NCI-H226 (cell line): ENCODE measurements at regions not wholly inside any gene's neighbourhood (a gene's known extent, or its start where the extent isn't known, plus 50 kb on each side); places are given as distances from the start of the nearest gene placed in this dataset.

Source experiments
- DNase-seq: peaks from one replicate; pipeline ENCODE4 v3.0.0-alpha.2; 2015

GRCh38 chr12:126667339-126667738 lies 1599.6 kb upstream of the TMEM132C start:
- no peak for DNase-seq

GRCh38 chr12:126668538-126668937 lies 1598.4 kb upstream of the TMEM132C start:
- DNase-seq, result no peak

- no peak for DNase-seq
Observed at GRCh38 chr12:126668961-126669360, 1598.0 kb upstream of the TMEM132C start.

GRCh38 chr12:126676434-126676833 lies 1590.5 kb upstream of the TMEM132C start:
- DNase-seq, result no peak

DNA sequence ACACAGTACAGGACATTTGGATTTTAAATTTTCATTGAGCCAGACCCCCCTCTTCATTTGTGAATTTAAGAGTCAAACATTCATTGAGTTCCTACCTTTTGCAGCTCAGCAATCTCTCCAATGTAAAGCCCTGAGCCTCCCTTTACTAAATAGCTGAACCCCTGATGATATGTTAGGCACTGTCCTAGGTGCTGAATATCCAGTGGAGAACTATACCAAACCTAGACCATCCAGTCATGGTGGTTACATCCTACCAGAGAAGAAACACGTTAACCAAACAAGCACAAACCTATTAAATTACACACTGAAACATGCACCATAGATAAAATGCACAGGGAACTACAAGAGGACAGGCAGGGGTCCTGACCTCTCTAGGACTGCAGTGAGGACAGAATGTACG lies 1585.3 kb upstream of the TMEM132C start:
- DNase-seq, result no peak

GRCh38 chr12:126684703-126685102 lies 1582.3 kb upstream of the TMEM132C start:
- DNase-seq, result no peak

- DNase-seq, result no peak
Observed at GRCh38 chr12:126685636-126686035, 1581.3 kb upstream of the TMEM132C start.

GRCh38 chr12:126688556-126688955 lies 1578.4 kb upstream of the TMEM132C start:
- DNase-seq, result no peak

GRCh38 chr12:126700096-126700495 lies 1566.9 kb upstream of the TMEM132C start:
- DNase-seq, result no peak

- no peak for DNase-seq
Observed at GRCh38 chr12:126704609-126705008, 1562.4 kb upstream of the TMEM132C start.

GRCh38 chr12:126706300-126706699 lies 1560.7 kb upstream of the TMEM132C start:
- no peak for DNase-seq

DNA sequence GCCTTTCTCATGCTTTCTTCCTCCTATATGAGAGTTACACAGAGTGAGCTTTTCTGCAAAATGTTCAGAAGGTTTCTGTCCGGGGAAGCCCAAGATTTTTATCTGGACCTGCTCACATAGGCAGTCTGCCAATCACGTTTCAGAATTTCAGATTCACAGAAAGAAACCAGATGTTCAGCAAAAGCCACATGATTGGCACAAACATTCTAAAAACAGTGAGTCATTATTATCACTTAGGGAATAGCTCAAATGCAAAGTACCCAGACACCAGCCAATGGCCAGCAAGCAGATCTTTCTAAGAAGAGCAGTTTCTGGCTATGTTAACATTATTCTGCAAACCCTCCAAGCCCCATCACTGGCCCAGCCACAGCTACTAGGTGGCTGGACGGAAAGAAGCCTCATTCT lies 1558.5 kb upstream of the TMEM132C start:
- no peak for DNase-seq

DNA sequence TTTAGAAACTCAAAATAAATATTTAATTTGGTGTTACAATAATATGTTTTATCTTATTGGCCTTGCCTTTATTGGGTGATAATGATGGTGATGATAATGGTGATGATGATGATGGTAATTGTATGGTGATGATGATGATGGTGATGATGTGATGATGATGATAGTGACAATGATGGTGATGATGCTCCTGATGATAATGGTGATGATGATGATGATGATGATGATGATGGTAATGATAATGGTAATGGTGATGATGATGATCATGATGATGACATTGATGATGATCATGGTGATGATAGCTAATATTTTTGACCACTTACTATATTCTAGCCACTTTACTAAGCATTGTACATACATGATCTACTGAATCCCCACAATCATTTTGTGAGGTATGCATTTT lies 1548.6 kb upstream of the TMEM132C start:
- DNase-seq, result no peak

- no peak for DNase-seq
Observed at GRCh38 chr12:126719912-126720705, 1546.9 kb upstream of the TMEM132C start.

DNA sequence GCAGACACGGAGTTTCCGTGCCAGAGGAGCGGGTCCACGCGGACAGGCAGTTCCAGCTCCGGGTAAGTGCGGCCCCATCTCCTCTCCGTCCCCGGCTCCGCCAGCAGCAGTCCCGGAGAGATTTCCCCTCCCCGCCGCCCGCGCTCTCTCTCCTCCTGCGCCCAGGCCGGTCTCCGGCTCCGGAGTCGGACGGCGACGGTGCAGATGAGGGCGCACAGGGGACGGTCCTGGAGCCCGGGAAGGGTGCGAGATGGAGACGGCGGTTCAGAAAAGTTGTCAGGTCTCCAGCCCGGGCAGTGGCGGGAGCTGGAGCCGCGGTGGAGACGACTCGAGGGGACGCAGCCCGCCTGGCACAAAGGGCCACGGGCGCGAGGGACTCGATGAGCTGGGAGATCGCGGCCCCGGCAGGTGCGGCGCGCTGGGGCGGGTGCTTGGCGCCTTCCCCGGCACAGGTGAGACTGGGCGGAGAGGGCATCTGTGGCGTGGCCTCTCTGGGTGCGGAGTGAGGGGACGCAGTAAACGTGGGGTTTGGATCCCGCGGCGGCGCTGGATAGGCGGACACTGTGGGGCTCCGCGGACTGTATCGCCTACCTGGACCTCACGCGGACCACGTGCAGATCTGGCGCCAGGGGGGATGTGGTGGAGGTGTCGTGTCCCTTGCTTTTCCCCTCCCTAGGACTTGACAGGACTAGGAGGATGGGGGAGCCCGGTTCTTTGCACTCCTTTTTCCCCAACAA lies 1540.3 kb upstream of the TMEM132C start:
- no peak for DNase-seq

DNA sequence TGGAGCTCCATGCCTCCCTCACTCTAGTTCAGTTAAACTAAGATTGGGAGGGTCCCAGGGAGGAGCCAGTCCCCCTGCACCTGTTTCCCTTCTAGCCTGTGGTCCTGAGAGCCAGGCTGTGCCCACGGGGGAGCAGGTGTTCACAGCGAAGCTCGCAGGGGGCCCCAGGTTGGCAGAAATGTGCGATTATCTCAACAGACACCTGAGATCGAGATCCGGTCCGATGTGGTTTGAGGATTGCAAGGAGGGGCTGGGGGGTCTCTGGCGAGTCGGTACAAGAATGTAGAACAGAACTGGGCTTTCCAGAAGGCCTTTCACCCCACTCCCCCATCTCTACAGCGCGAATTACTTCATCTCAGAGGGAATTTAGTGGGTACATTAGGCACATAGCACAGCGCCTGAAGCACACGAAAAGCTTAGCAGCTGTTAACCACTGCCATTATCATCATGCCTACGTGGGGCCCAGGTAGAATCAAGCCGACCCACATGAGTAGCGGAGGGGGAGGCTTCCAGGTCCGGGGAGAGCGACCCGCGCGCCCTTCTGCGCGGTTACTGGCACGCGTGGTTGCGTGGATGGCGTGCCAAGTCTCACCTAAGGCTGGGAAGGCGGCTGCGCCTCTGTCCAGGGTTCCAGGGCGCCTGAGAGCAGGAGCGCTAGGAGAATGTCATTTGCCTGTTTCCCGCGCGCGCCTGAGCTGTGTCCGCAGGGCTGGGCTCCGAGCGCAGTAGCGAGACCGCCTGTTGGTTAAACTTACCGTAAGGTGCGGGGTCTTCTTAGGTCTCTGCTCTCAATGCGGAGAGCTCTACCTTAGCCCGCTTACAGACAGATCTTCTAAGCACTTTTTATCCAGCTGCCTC lies 1539.5 kb upstream of the TMEM132C start:
- no peak for DNase-seq

DNA sequence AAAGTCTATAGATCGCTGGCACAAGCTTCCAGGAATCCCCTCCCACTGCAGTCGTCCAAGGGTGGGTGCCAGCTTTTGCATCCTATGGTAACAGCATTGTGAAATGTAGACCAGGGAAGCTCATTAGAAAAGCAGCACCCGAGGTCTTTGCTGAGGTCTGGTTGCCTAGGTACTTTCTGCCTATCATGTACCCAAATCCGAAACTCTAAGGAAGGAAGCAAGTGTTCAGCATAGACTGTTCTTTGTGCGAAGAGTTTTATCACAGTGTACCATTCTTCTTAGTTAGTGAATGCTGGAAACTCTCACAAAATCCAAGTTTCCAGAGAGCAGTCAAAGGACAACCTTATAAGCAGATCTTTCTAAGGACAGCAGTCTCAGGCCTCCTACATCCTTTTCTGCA lies 1532.7 kb upstream of the TMEM132C start:
- DNase-seq, result no peak

GRCh38 chr12:126734710-126735109 lies 1532.3 kb upstream of the TMEM132C start:
- no peak for DNase-seq

GRCh38 chr12:126741536-126742240 lies 1525.3 kb upstream of the TMEM132C start:
- DNase-seq, result no peak

- DNase-seq, result no peak
Observed at GRCh38 chr12:126742241-126742641, 1524.7 kb upstream of the TMEM132C start.

- DNase-seq, result no peak
Observed at GRCh38 chr12:126747530-126748149, 1519.3 kb upstream of the TMEM132C start.

GRCh38 chr12:126752021-126752420 lies 1514.9 kb upstream of the TMEM132C start:
- DNase-seq, result no peak
